ENCODE measurements at regions not wholly inside any gene's neighbourhood (a gene's known extent, or its start where the extent isn't known, plus 50 kb on each side); places are given as distances from the start of the nearest gene placed in this dataset.
A peak's percentile ranks its signal among the peaks of the same experiment; 100 is the strongest.
"Not testable (repeated sequence)": the region's sequence is repeated elsewhere in the genome, so short reads cannot be mapped to it uniquely, and the experiment has no call there.

DNA sequence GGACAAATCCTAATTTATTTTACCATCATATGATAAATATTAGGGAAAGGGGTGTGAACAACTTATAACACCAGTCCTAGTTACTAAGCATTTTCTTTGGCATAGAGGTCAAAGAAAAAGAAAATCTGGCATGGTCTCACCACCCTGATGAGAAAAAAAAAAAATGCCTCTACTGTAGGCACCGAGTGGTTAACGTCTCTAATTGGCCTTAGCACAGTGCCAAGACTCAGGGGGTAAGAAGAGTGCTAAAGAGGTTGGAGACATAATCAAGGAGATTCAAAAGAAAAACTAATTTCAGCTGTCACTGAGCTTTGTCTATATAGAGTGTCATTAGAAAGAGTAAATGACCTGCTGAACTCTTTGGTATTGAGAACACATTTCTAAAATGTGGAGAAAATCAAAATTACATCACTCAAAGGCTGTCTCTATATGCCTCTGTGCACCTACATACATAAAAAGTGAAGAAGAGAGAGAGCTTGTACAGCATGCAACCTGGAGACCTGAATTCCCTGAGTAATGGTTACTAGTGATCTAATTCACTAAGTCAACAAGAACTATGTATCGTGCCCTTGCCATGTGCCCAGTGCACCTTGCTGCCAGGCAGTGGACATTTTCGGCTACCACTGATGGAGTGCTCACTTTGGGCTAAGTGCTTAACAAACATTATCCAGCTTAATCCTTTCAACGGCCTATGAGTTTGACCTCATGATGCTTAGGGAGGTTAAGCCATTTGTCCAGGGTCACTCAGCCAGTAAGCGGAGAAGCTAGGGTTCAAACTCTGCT, 113.8 kb upstream of the G2E3 start:
- DNase-seq, result peak; percentile 35

GRCh38 chr14:30445852-30446251, 113.1 kb upstream of the G2E3 start:
- DNase-seq, result no peak

DNA sequence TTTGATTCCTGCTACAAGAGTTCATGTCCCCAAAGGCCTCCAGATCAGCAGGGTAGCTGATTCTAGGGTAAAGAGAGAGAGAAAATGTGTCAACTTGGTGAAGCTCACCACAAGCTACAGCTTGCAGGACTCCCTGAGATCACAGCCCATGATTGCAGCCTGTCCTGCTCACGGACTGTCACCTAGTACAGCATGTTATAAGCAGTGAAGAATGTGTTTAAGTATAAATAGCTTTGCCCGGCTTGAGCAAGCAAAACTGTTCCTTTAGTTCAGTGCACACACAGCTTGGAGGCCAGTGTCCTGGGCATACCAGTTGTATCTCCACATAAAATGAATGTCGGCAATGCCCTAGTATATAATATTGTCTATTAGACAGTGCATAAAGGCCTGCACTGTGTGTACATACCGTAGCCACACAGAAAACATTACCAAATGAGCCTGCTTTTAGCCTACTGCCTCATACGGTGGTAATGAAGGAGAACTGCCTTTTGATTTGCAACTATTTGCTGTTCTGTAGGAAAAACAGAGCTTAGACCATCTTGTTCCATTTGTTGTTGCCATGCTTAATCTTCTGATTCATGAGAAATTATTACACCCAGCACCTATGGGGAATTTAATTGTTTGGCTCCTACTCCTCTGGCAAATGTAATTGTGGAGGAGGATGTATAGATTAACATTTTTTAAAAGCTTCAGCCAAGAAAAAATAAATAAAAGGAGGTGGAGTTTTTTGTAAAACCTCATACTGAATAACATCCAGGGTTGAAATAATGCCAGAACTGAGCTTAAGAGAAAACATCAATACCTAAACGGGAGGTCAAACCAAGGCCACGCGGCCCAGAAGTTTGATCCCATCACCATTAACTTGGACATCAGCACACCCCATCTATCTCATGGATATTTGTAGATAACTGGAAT, 108.1 kb upstream of the G2E3 start:
- DNase-seq, result peak; percentile 51

GRCh38 chr14:30456296-30456695, 102.7 kb upstream of the G2E3 start:
- DNase-seq, result no peak

GRCh38 chr14:30462358-30462757, 96.6 kb upstream of the G2E3 start:
- DNase-seq, result peak; percentile 40

DNA sequence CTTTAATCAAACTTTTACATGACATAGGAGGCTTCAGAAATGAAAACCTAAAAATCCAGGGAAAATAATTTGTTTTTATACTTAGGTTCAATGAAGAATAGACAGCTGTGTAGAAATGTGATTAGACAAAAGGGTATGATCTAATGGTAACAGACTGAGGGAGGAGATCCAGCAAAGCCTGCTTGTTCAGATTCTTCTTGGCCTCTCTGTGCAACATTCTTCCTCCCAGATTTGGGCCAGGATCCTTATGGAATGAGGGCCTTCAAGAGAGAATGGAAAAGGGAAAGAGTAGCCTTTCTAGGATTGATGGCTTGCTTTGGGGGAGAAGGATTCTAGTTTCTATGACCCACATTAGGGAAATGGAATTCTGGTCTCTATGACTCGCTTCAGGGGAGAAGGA, 94.5 kb upstream of the G2E3 start:
- no peak for DNase-seq

- DNase-seq, result no peak
Measured at GRCh38 chr14:30468354-30468753, 90.6 kb upstream of the G2E3 start.

GRCh38 chr14:30471980-30472379, 87.0 kb upstream of the G2E3 start:
- DNase-seq, result no peak

- DNase-seq, result not testable (repeated sequence)
Measured at GRCh38 chr14:30473846-30474696, 84.9 kb upstream of the G2E3 start.

DNA sequence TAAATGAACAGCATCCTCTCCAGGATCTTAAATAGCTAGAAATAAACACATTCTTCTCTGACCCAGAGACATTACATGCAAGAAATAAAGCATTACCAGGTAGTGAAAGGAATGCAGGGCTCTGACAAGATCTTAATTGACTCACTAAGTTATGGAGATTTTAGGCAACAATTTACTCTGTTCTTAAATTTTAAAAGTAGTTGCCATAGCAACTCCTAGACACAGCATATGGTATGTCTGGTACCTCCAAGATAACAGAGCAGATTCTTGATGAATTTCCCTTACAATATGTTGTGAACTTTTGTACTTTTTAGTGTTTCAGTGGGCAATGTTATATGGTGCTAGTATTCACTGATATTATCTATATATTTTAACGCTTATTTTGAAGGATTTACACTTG, 76.7 kb upstream of the G2E3 start:
- DNase-seq, result no peak

GRCh38 chr14:30484201-30484600, 74.8 kb upstream of the G2E3 start:
- no peak for DNase-seq

DNA sequence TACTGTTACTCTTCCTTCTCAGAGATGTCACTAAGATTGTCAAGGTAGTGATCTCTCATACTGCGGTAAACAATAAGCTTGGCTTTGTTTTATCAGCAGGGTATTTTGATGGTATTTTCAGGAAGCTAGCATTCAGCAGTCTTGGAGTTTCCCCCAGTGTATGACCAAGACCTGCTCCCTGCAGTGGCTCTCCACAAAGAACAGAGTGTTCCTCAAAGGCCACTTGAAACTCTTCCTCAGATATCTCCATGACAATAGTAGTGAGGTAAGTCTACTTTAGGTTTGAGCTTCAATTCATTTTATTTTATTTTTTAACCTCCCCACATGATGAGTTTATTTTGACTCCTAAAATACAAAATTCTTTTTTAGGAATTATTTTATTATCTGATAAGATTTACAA, 74.0 kb upstream of the G2E3 start:
- no peak for DNase-seq

DNA sequence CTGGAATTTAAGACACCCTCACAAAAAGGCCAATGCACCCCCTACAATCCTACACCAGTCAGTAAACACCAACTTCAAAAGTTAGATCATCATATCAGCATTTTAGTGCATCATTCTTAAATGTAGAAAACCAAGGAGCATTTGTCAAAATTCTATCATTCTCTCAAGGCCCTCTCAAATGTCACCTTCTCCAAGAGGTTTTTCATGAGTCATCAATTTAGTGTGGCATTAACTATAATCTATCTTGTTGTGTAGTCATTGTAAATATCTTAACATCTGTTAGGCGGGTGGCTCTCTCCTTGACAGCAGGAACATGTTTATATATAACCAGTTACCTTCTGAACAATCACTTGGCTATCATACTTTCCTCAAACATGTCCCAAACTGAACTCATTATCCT, 62.1 kb upstream of the G2E3 start:
- peak; percentile 11 for DNase-seq

- DNase-seq, result no peak
Measured at GRCh38 chr14:30499358-30499757, 59.6 kb upstream of the G2E3 start.

GRCh38 chr14:30500222-30500621, 58.7 kb upstream of the G2E3 start:
- peak; percentile 82 for DNase-seq

DNA sequence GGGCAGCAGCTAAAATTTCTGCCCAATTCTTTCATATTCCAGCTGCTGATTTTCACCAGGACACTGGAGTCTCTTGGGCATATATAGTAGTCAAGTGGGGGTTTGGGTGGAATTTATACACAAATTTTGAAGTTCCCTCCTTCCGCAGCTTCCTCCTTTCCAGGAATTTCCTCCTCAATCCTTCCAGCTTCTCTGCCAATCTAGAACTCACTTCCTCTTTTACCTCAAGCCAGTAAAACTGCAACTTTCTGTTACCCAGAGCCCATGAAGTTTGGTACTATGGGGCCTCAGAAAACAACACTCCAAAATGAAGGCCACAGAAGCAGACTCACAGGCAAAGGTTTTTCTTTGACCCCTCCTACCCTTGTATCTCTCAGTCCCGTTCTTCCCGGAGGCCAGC, 51.7 kb upstream of the G2E3 start:
- DNase-seq, result no peak
